ENCODE measurements at regions not wholly inside any gene's neighbourhood (a gene's known extent, or its start where the extent isn't known, plus 50 kb on each side); places are given as distances from the start of the nearest gene placed in this dataset.

DNA sequence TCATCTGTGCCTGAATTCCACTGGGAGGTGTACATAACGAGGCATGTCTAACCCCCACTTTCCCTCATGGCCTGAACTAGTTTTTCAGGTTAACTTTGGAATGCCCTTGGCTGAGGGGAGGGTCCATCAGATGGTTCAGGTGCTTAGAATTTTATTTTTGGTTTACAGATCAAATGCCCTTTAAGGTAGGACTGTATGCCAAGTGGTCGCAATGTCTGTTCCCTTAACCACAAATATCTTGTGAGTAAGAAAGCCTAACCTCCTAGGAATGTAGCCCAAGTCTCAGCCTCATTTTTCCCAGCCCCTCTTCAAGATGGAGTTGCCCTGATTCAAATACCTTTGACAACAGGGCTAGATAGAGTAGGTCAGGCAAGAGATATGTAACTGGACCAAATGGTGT is 78.4 kb downstream of the RNASET2 start:
- no peak overlapping the region for H3K4me3 ChIP-seq (ENCODE audit: low read length)
- DNase-seq (ENCODE audit: low read depth): no peak
- TF ChIP-seq, protein P1, sequence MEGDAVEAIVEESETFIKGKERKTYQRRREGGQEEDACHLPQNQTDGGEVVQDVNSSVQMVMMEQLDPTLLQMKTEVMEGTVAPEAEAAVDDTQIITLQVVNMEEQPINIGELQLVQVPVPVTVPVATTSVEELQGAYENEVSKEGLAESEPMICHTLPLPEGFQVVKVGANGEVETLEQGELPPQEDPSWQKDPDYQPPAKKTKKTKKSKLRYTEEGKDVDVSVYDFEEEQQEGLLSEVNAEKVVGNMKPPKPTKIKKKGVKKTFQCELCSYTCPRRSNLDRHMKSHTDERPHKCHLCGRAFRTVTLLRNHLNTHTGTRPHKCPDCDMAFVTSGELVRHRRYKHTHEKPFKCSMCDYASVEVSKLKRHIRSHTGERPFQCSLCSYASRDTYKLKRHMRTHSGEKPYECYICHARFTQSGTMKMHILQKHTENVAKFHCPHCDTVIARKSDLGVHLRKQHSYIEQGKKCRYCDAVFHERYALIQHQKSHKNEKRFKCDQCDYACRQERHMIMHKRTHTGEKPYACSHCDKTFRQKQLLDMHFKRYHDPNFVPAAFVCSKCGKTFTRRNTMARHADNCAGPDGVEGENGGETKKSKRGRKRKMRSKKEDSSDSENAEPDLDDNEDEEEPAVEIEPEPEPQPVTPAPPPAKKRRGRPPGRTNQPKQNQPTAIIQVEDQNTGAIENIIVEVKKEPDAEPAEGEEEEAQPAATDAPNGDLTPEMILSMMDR (conservative IDR thresholded peaks at IDR 0.05; ENCODE audit: low read length): no peak

DNA sequence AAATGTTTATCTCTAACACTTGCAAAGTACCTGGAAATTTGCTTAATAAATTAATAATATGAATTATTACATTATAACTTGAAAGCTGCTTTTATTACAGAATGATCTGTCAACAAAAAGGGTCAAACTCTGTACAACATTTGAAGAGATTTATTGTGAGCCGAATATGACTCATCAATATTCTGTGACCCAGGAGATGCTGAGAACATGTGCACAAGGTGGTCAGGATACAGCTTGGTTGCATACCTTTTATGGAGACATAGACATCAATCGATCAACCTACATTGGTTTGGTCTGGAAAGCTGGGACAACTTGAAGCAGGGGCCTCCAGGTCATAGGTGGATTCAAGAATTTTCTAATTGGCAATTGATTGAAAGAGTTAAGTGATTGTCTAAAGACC is 79.0 kb downstream of the RNASET2 start:
- H3K4me3 ChIP-seq (ENCODE audit: low read length): no peak overlapping the region
- TF ChIP-seq, protein P1 (conservative IDR thresholded peaks at IDR 0.05; ENCODE audit: low read length): no peak
- DNase-seq (ENCODE audit: low read depth): no peak

DNA sequence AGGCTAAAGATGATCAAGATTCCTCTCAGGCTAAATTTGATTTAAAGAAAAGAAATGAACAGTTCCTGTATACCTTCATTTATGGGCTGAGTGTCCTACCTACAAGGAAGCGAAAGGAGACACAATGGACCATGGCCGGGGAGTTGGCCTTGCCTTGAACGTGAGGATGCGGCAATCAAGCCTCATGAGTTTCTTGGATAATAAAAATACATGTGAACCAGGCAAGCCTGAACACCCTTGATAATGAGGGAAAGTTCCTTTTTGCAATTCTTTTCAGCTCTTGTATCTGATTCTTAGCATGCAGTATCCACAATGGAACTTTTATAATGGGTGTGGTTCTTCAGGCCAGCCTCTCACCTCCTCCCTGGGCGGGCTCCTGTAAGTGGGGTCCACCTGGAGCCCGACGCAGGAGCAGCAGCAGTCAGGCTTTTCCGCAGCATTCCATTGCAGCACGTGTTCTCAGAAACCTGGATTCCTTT is 83.8 kb downstream of the RNASET2 start:
- TF ChIP-seq, protein P1 (conservative IDR thresholded peaks at IDR 0.05; ENCODE audit: low read length): no peak
- H3K4me3 ChIP-seq (ENCODE audit: low read length): no peak overlapping the region
- DNase-seq (ENCODE audit: low read depth): no peak

DNA sequence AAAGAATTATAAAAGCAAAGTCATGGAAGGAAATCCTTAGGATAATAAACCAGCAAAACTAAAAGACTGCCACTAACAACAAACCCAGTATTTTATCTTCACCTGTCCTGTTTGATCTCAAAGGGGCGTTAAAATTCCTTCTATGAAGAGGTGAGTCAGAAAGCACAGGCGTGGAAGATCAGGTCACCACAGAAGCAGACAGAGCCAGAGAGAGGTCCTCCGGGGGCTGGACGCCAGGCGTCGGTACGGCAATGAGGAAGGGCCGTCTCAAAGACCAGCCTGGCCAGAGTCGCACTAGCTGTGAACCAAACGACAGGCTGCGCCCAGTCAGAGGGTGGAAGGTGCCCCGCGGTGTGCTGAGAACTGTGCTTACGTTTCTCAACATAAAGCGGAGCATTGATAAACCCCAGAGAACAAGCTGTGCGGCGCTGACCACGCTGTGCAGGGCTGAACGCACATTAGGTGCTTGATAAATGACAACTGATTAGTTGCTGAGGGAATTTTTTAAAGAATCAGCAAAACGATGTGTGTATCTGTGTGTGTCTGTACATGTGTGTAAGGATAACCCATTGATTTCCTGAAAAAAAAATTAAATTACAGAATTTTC is 85.6 kb downstream of the RNASET2 start:
- H3K4me3 ChIP-seq (ENCODE audit: low read length): no peak overlapping the region
- no peak for DNase-seq (ENCODE audit: low read depth)
- TF ChIP-seq, protein P1 (conservative IDR thresholded peaks at IDR 0.05; ENCODE audit: low read length): no peak

DNA sequence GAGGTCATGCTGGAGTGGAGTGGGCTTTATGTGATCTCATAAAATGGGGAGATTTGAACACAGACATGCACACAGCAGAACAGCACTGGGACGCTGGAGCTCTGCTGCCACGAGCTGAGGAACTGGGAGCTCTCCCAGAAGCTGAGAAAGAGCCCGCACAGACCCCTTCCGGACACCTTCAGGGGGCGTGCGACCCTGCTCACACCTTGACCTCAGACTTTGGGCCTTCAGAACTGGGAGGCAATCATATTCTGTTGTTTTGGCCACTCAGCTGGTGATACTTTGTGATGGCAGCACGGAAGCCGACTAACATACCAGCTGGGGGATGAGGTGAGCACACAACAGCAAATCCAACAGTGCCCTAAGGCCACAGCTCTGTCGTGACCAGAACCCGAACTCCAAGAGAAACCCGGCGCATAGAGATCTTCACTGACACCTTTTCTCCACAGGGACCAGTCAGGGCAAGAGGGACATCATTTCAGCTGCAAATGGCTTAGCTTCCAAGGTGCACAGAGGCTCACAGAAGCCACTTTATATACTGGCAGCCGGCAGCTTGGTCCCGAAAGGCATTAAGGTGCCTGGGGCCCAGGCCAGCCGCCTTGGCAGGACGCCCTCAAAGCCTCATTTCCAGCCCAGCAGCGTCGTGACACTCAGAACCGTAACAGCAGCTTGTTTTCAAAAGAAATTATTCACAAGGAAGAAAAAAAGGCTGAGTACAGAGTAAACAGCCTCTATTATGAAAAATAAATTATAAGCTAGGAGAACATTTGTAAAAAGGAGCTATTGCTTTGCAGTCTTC is 89.3 kb downstream of the RNASET2 start:
- H3K4me3 ChIP-seq (ENCODE audit: low read length): no peak overlapping the region
- TF ChIP-seq, protein P1 (conservative IDR thresholded peaks at IDR 0.05; ENCODE audit: low read length): no peak
- DNase-seq (ENCODE audit: low read depth): no peak

DNA sequence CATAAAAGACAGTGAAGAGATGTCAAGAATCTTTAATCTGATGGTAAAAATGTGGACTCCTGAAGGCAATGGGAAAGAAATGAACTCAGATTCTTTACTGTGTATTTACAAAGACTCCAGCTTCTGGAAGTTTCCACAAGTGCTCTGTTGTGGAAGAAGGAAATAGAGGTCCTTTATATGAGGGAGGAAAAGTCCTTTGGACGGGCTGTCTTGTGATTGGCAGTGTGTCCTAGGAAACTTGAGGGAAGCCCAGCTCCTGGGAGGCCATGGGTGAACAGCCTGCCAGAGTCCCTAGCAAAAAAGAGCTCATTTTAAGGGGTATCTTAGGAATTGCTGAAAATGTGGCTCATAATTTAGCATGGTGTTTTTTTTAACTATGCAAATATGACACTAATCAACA is 92.0 kb downstream of the RNASET2 start:
- TF ChIP-seq, protein P1 (conservative IDR thresholded peaks at IDR 0.05; ENCODE audit: low read length): no peak
- no peak for DNase-seq (ENCODE audit: low read depth)
- no peak overlapping the region for H3K4me3 ChIP-seq (ENCODE audit: low read length)
